CD14-positive monocyte (primary cell): ENCODE measurements at regions not wholly inside any gene's neighbourhood (a gene's known extent, or its start where the extent isn't known, plus 50 kb on each side); places are given as distances from the start of the nearest gene placed in this dataset.

Experiments used
- DNase-seq, 3 donors: peaks; one replicate each; pipeline ENCODE4 v3.0.0-alpha.2; 2011 to 2022
- H2AFZ ChIP-seq: 2 replicates; pipeline ENCODE4 v1.6.0; 2012; ENCODE audit warnings: mild to moderate bottlenecking, low read depth, low read length, inconsistent platforms; ENCODE audit not compliant: insufficient read depth, poor library complexity, severe bottlenecking
- H3K27ac ChIP-seq, 2 donors: 1 replicate in 1 of 2; 2 replicates in 1 of 2; pipeline ENCODE4 v1.5.1; 2012 to 2013; ENCODE audit warnings: low read length in 2 of 2, control low read depth in 1 of 2, inconsistent platforms in 1 of 2, low read depth in 1 of 2, mild to moderate bottlenecking in 1 of 2
- H3K27me3 ChIP-seq, 2 donors: one replicate each; pipeline versions ENCODE4 v1.6.0 to v1.6.1; 2011 to 2013; ENCODE audit warnings: low read length in 2 of 2; ENCODE audit not compliant: control insufficient read depth in 2 of 2, insufficient read depth in 2 of 2
- H3K36me3 ChIP-seq, 2 donors: replicated peaks in 1 of 2; 1 replicate in 1 of 2; 2 replicates in 1 of 2; pipeline versions ENCODE4 v1.5.1 to v1.6.1; 2012 to 2013; ENCODE audit warnings: low read length in 2 of 2, control low read depth in 1 of 2, inconsistent platforms in 1 of 2, mild to moderate bottlenecking in 1 of 2; ENCODE audit not compliant: insufficient read depth in 2 of 2, control insufficient read depth in 1 of 2
- H3K4me1 ChIP-seq, 2 donors: 1 replicate in 1 of 2; 2 replicates in 1 of 2; pipeline versions ENCODE4 v1.5.1 to v1.6.1; 2012 to 2013; ENCODE audit warnings: low read length in 2 of 2, control low read depth in 1 of 2, inconsistent platforms in 1 of 2, mild to moderate bottlenecking in 1 of 2, moderate library complexity in 1 of 2; ENCODE audit not compliant: insufficient read depth in 2 of 2, control insufficient read depth in 1 of 2
- H3K4me2 ChIP-seq: replicated peaks from 2 replicates; pipeline ENCODE3; 2012; ENCODE audit warnings: low read length, moderate library complexity, mild to moderate bottlenecking; ENCODE audit not compliant: poor library complexity, severe bottlenecking; ENCODE audit errors: extremely low read depth
- H3K4me3 ChIP-seq, 3 experiments: fragments of 200-600 bp in 1 of 3; sonication (generic) in 1 of 3; replicated peaks in 1 of 3; 1 replicate in 2 of 3; 2 replicates in 1 of 3; pipeline ENCODE4 v1.5.1; 2011 to 2013; ENCODE audit warnings: low read length in 3 of 3, mild to moderate bottlenecking in 3 of 3, control low read depth in 2 of 3, low read depth in 2 of 3, inconsistent platforms in 1 of 3, moderate library complexity in 1 of 3
- H3K79me2 ChIP-seq: 2 replicates; pipeline ENCODE4 v1.6.0; 2012; ENCODE audit warnings: mild to moderate bottlenecking, control low read depth, inconsistent platforms, low read length, moderate library complexity; ENCODE audit not compliant: insufficient read depth
- H3K9ac ChIP-seq: 2 replicates; pipeline ENCODE4 v1.6.0; 2017; ENCODE audit warnings: low read length, mild to moderate bottlenecking; ENCODE audit not compliant: insufficient read depth, poor library complexity, severe bottlenecking
- H3K9me3 ChIP-seq, 2 donors: replicated peaks in 1 of 2; 1 replicate in 1 of 2; 2 replicates in 1 of 2; pipeline versions ENCODE4 v1.5.1 to v1.6.1; 2012 to 2013; ENCODE audit warnings: low read length in 2 of 2, control low read depth in 1 of 2; ENCODE audit not compliant: control insufficient read depth in 1 of 2, insufficient read depth in 1 of 2
- H4K20me1 ChIP-seq: 2 replicates; pipeline ENCODE4 v1.6.0; 2012; ENCODE audit warnings: mild to moderate bottlenecking, low read length, control low read depth, moderate library complexity; ENCODE audit not compliant: insufficient read depth
- H3K27ac Mint-ChIP-seq, 7 donors: one replicate each; pipeline ENCODE4 v1.8.0; 2020; ENCODE audit warnings: mild to moderate bottlenecking in 7 of 7, mixed read lengths in 7 of 7, moderate library complexity in 6 of 7, inconsistent platforms in 2 of 7
- H3K27me3 Mint-ChIP-seq, 3 donors: one replicate each; pipeline ENCODE4 v1.8.0; 2021 to 2022; ENCODE audit warnings: low read depth in 3 of 3, mild to moderate bottlenecking in 3 of 3, mixed read lengths in 3 of 3, moderate library complexity in 3 of 3, inconsistent platforms in 1 of 3
- H3K36me3 Mint-ChIP-seq, 2 donors: one replicate each; pipeline ENCODE4 v1.8.0; 2020; ENCODE audit warnings: mixed read lengths in 2 of 2, inconsistent platforms in 1 of 2, mild to moderate bottlenecking in 1 of 2
- H3K4me1 Mint-ChIP-seq: one replicate; pipeline ENCODE4 v1.8.0; 2020; ENCODE audit warnings: mild to moderate bottlenecking, mixed read lengths
- H3K4me3 Mint-ChIP-seq, 2 donors: one replicate each; pipeline ENCODE4 v1.8.0; 2020; ENCODE audit warnings: mild to moderate bottlenecking in 2 of 2, mixed read lengths in 2 of 2, moderate library complexity in 1 of 2
- H3K9me3 Mint-ChIP-seq, 7 donors: one replicate each; pipeline ENCODE4 v1.8.0; 2020 to 2022; ENCODE audit warnings: mixed read lengths in 7 of 7, mild to moderate bottlenecking in 6 of 7, moderate library complexity in 6 of 7, inconsistent platforms in 2 of 7
- CTCF ChIP-seq: fragments of 200-600 bp; IDR thresholded peaks from one replicate; pipeline ENCODE4 v1.8.0; 2022; ENCODE audit warnings: antibody characterized with exemption, mild to moderate bottlenecking
- WGBS: methylation state at CpG from one replicate; pipeline ENCODE4 v1.1.5; 2013; ENCODE audit warnings: missing lambda C conversion rate; ENCODE audit not compliant: insufficient coverage; 5-methylcytosine and 5-hydroxymethylcytosine counted together
- intact Hi-C, 2 donors: fragments of 100-400 bp; cut with micrococcal nuclease; formaldehyde crosslinking; loops; one replicate each; pipeline versions ENCODE4 v1.15.0 to v1.15.1; 2023

DNA sequence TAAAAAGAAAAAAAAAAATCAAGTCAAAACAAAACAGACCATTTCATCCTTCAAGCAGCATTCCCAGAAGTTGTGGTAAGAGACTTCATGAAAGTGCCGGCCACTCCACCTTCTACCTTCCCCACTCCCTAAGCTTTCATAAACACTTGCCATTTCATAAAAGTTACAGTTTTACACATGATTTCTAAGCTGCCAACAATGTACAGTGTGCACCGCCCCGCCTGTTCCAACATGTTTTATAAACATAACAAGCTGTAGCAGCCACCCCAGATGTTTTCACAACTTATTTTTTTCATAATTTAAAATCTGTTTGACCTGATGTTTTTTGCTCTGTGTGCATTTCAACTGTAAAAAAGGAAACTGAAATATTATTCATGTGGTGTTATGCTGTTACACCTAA, 608.1 kb downstream of the TOX3 start:
- Mint-ChIP-seq H3K27me3 (no peaks in the 10 kb centered on the region), H3K27ac (no peak overlapping the region), H3K4me3 (no peak overlapping the region), H3K9me3 (peaks cover 0 to 8% (median 2%) of the 10 kb centered on the region in 7 donors), H3K36me3 (no peaks in the 10 kb centered on the region), H3K4me1 (no peaks in the 10 kb centered on the region)
- TF ChIP-seq CTCF: no peak
- DNase-seq: no peak
- intact Hi-C loops: loop anchor here in 1 of 2 donors (10.0 kb wide), 1 partner anchor 64 kb away; no protein-coding TSS in a partner anchor
- no peaks in the 10 kb centered on the region for H4K20me1 ChIP-seq
- H3K27me3 ChIP-seq: no peaks in the 10 kb centered on the region
- no peak overlapping the region for H2AFZ ChIP-seq
- H3K4me1 ChIP-seq: no peaks in the 10 kb centered on the region
- no peaks in the 10 kb centered on the region for H3K79me2 ChIP-seq
- H3K4me3 ChIP-seq: no peak overlapping the region
- H3K36me3 ChIP-seq: no peaks in the 10 kb centered on the region
- no peak overlapping the region for H3K4me2 ChIP-seq
- no peak overlapping the region for H3K27ac ChIP-seq
- WGBS: 88% methylated on average over 1 of the region's 3 CpGs
- H3K9me3 ChIP-seq: peaks cover 0 to 3% of the 10 kb centered on the region in 2 donors
- H3K9ac ChIP-seq: no peak overlapping the region

- DNase-seq: no peak
- Mint-ChIP-seq H3K4me3 (no peak overlapping the region), H3K36me3 (no peaks in the 10 kb centered on the region), H3K27me3 (no peaks in the 10 kb centered on the region), H3K9me3 (peaks cover 0 to 10% (median 3%) of the 10 kb centered on the region in 7 donors), H3K27ac (no peak overlapping the region), H3K4me1 (no peaks in the 10 kb centered on the region)
- 73% methylated on average over 4 of the region's 6 CpGs for WGBS
- no peak for TF ChIP-seq CTCF
- H3K4me2 ChIP-seq: no peak overlapping the region
- H3K9ac ChIP-seq: no peak overlapping the region
- no peaks in the 10 kb centered on the region for H3K36me3 ChIP-seq
- intact Hi-C loops: loop anchor here in 1 of 2 donors (10.0 kb wide), 1 partner anchor 63 kb away; no protein-coding TSS in a partner anchor
- no peaks in the 10 kb centered on the region for H3K4me1 ChIP-seq
- peaks cover 0 to 3% of the 10 kb centered on the region in 2 donors for H3K9me3 ChIP-seq
- H3K27ac ChIP-seq: no peak overlapping the region
- no peak overlapping the region for H3K4me3 ChIP-seq
- no peaks in the 10 kb centered on the region for H3K79me2 ChIP-seq
- no peaks in the 10 kb centered on the region for H4K20me1 ChIP-seq
- H3K27me3 ChIP-seq: no peaks in the 10 kb centered on the region
- H2AFZ ChIP-seq: no peak overlapping the region
Observed at GRCh38 chr16:51937771-51938170, 609.2 kb downstream of the TOX3 start.
